B cell (primary cell): ENCODE measurements at regions not wholly inside any gene's neighbourhood (a gene's known extent, or its start where the extent isn't known, plus 50 kb on each side); places are given as distances from the start of the nearest gene placed in this dataset.

Source experiments
- ATAC-seq: fragments of 200-7000 bp; cut with Tn5 transposase; one replicate; pipeline ENCODE4 v1.10.0; 2021; ENCODE audit warnings: low read depth, mild to moderate bottlenecking, moderate number of reproducible peaks, moderate library complexity
- CTCF ChIA-PET: fragments of 350-600 bp; sonication (Branson Sonifier 250); formaldehyde crosslinking; loops from one replicate; lab custom pipeline; 2021; ENCODE audit warnings: antibody characterized with exemption, inconsistent platforms; lab: Charles Lee
- POLR2A ChIA-PET: fragments of 350-600 bp; sonication (Branson Sonifier 250); formaldehyde crosslinking; loops from one replicate; lab custom pipeline; 2021; ENCODE audit warnings: antibody characterized with exemption; lab: Charles Lee
- DNase-seq: peaks from one replicate; pipeline ENCODE4 v3.0.0; 2013
- H2AFZ ChIP-seq: 2 replicates; pipeline ENCODE4 v1.6.1; 2012; ENCODE audit warnings: mild to moderate bottlenecking, low read depth, low read length; ENCODE audit not compliant: insufficient read depth, poor library complexity, severe bottlenecking
- H3K27ac ChIP-seq, 2 donors: 1 replicate in 1 of 2; 2 replicates in 1 of 2; pipeline ENCODE4 v1.5.1; 2012 to 2013; ENCODE audit warnings: low read length in 2 of 2, mild to moderate bottlenecking in 2 of 2, moderate library complexity in 1 of 2
- H3K27me3 ChIP-seq, 4 experiments: fragments of 200-600 bp in 1 of 4; sonication (generic) in 1 of 4; replicated peaks in 1 of 4; 1 replicate in 2 of 4; 2 replicates in 2 of 4; pipeline versions ENCODE4 v1.6.1 to v1.7.0; 2013 to 2016; ENCODE audit warnings: low read length in 3 of 4, mild to moderate bottlenecking in 2 of 4, mixed read lengths in 1 of 4, moderate library complexity in 1 of 4; ENCODE audit not compliant: insufficient read depth in 4 of 4, control insufficient read depth in 3 of 4; ENCODE audit errors: control extremely low read depth in 1 of 4
- H3K36me3 ChIP-seq, 2 experiments: replicated peaks in 1 of 2; 1 replicate in 1 of 2; 2 replicates in 1 of 2; pipeline versions ENCODE4 v1.6.1 to v1.7.1; 2013; ENCODE audit warnings: low read length in 1 of 2; ENCODE audit not compliant: insufficient read depth in 2 of 2, control insufficient read depth in 1 of 2; ENCODE audit errors: control extremely low read depth in 1 of 2, extremely low read depth in 1 of 2
- H3K4me1 ChIP-seq, 2 donors: fragments of 200-600 bp in 1 of 2; sonication (generic) in 1 of 2; 1 replicate in 1 of 2; 2 replicates in 1 of 2; pipeline versions ENCODE4 v1.5.1 to v1.6.1; 2013 to 2017; ENCODE audit warnings: low read length in 2 of 2; ENCODE audit not compliant: control insufficient read depth in 2 of 2, insufficient read depth in 2 of 2
- H3K4me2 ChIP-seq: replicated peaks from 2 replicates; pipeline ENCODE3; 2012; ENCODE audit warnings: mild to moderate bottlenecking, low read depth, low read length; ENCODE audit not compliant: poor library complexity, severe bottlenecking
- H3K4me3 ChIP-seq, 5 experiments: fragments of 200-600 bp in 1 of 5; sonication (generic) in 1 of 5; 1 replicate in 3 of 5; 2 replicates in 2 of 5; pipeline versions ENCODE4 v1.5.1 to v1.7.0; 2011 to 2016; ENCODE audit warnings: low read length in 4 of 5, mild to moderate bottlenecking in 4 of 5, low read depth in 2 of 5, control low read depth in 1 of 5, moderate library complexity in 1 of 5; ENCODE audit not compliant: insufficient read depth in 1 of 5; ENCODE audit errors: control extremely low read depth in 1 of 5, extremely low read depth in 1 of 5
- H3K79me2 ChIP-seq: fragments of 200-600 bp; sonication (generic); one replicate; pipeline ENCODE4 v1.6.0; 2016; ENCODE audit warnings: low read length; ENCODE audit not compliant: control insufficient read depth, insufficient read depth
- H3K9ac ChIP-seq: fragments of 200-600 bp; sonication (generic); 2 replicates; pipeline ENCODE4 v1.6.1; 2017; ENCODE audit warnings: mild to moderate bottlenecking, low read length, moderate library complexity
- H3K9me3 ChIP-seq, 3 donors: one replicate each; pipeline versions ENCODE4 v1.6.1 to v1.7.1; 2013; ENCODE audit warnings: low read length in 2 of 3; ENCODE audit not compliant: control insufficient read depth in 2 of 3, insufficient read depth in 1 of 3; ENCODE audit errors: control extremely low read depth in 1 of 3
- H4K20me1 ChIP-seq: 2 replicates; pipeline ENCODE4 v1.6.0; 2012; ENCODE audit warnings: mild to moderate bottlenecking, low read length; ENCODE audit not compliant: insufficient read depth, control insufficient read depth, poor library complexity, severe bottlenecking
- H3K27ac Mint-ChIP-seq: one replicate; pipeline ENCODE4 v1.8.0; 2021; ENCODE audit warnings: mixed read lengths
- H3K27me3 Mint-ChIP-seq: one replicate; pipeline ENCODE4 v1.8.0; 2021; ENCODE audit warnings: mixed read lengths
- H3K4me1 Mint-ChIP-seq: one replicate; pipeline ENCODE4 v1.8.0; 2021; ENCODE audit warnings: mixed read lengths
- H3K4me3 Mint-ChIP-seq: one replicate; pipeline ENCODE4 v1.8.0; 2021; ENCODE audit warnings: mixed read lengths
- H3K9me3 Mint-ChIP-seq: one replicate; pipeline ENCODE4 v1.8.0; 2022; ENCODE audit warnings: mixed read lengths; ENCODE audit not compliant: insufficient read depth
- CTCF ChIP-seq: fragments of 200-600 bp; IDR thresholded peaks from one replicate; pipeline ENCODE4 v1.8.0; 2022; ENCODE audit warnings: antibody characterized with exemption, mild to moderate bottlenecking
- EZH2 ChIP-seq: IDR thresholded peaks from 2 replicates; pipeline ENCODE4 v1.6.1; 2012; ENCODE audit warnings: borderline replicate concordance, low read depth, mild to moderate bottlenecking, moderate library complexity, low read length; ENCODE audit not compliant: insufficient read depth, poor library complexity, severe bottlenecking
- WGBS: methylation state at CpG from one replicate; pipeline ENCODE4 v1.1.5; 2013; ENCODE audit warnings: missing lambda C conversion rate; ENCODE audit not compliant: insufficient coverage; 5-methylcytosine and 5-hydroxymethylcytosine counted together
- intact Hi-C: fragments of 100-400 bp; cut with micrococcal nuclease; formaldehyde crosslinking; loops from one replicate; pipeline ENCODE4 v1.10.0; 2022

DNA sequence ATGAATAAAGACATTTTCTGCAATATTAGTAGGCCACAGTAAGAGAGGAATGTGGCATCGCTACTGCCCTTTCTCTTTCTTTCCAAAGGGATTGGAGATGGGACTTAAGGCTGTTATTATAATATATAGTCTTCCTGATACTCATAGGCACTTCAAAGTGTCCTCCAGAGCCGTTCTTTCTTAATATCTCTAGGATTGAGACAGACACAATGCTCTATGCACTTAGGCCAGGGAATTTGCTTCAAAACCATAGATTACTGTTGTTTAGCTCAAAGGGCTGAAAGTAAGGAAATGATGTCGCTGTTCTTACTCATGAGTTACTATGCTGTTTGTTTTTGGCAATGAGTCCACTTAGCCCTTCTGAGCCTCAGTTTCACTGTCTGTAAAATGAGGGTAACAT lies 590.5 kb downstream of the CDH11 start:
- no peak overlapping the region for H2AFZ ChIP-seq
- H3K36me3 ChIP-seq = no peaks in the 10 kb centered on the region
- H3K4me3 ChIP-seq = no peak overlapping the region
- H3K9ac ChIP-seq = no peak overlapping the region
- H3K79me2 ChIP-seq = no peaks in the 10 kb centered on the region
- H3K4me3 Mint-ChIP-seq = no peak overlapping the region
- H3K9me3 ChIP-seq = no peaks in the 10 kb centered on the region
- no peaks in the 10 kb centered on the region for H3K4me1 Mint-ChIP-seq
- DNase-seq (no peak), ATAC-seq (no peak)
- no peaks in the 10 kb centered on the region for H3K27me3 ChIP-seq
- peaks cover 2% of the 10 kb centered on the region for H3K9me3 Mint-ChIP-seq
- H3K4me2 ChIP-seq = no peak overlapping the region
- no peaks in the 10 kb centered on the region for H3K27me3 Mint-ChIP-seq
- intact Hi-C loops = no loop called here
- 58% methylated on average over 1 of the region's 3 CpGs for WGBS
- POLR2A ChIA-PET = no interaction called here
- H3K27ac ChIP-seq = no peak overlapping the region
- no peaks in the 10 kb centered on the region for H4K20me1 ChIP-seq
- no peak overlapping the region for H3K27ac Mint-ChIP-seq
- no peak for TF ChIP-seq CTCF
- TF ChIP-seq EZH2 = no peak
- CTCF ChIA-PET = no interaction called here
- H3K4me1 ChIP-seq = no peaks in the 10 kb centered on the region

- no peak overlapping the region for H3K4me3 Mint-ChIP-seq
- no peaks in the 10 kb centered on the region for H3K4me1 Mint-ChIP-seq
- no peak overlapping the region for H3K27ac ChIP-seq
- H4K20me1 ChIP-seq = no peaks in the 10 kb centered on the region
- H3K27me3 ChIP-seq = no peaks in the 10 kb centered on the region
- TF ChIP-seq CTCF (no peak), EZH2 (no peak)
- CTCF ChIA-PET = no interaction called here
- H3K9me3 ChIP-seq = no peaks in the 10 kb centered on the region
- no peak overlapping the region for H3K4me3 ChIP-seq
- intact Hi-C loops = no loop called here
- DNase-seq (no peak), ATAC-seq (no peak)
- no peaks in the 10 kb centered on the region for H3K36me3 ChIP-seq
- H3K4me2 ChIP-seq = no peak overlapping the region
- no peak overlapping the region for H3K27ac Mint-ChIP-seq
- POLR2A ChIA-PET = no interaction called here
- H2AFZ ChIP-seq = no peak overlapping the region
- no peaks in the 10 kb centered on the region for H3K4me1 ChIP-seq
- H3K79me2 ChIP-seq = no peaks in the 10 kb centered on the region
- peaks cover 5% of the 10 kb centered on the region for H3K9me3 Mint-ChIP-seq
- no peak overlapping the region for H3K9ac ChIP-seq
- no peaks in the 10 kb centered on the region for H3K27me3 Mint-ChIP-seq
Measured at GRCh38 chr16:64522548-64522947, 599.3 kb downstream of the CDH11 start.
